GM19452 (cell line): ENCODE measurements at regions not wholly inside any gene's neighbourhood (a gene's known extent, or its start where the extent isn't known, plus 50 kb on each side); places are given as distances from the start of the nearest gene placed in this dataset.

Source experiments
- ATAC-seq: cut with Tn5 transposase; IDR thresholded peaks from one replicate; pipeline ENCODE4 v1.9.1; 2021; ENCODE audit not compliant: unreplicated experiment

DNA sequence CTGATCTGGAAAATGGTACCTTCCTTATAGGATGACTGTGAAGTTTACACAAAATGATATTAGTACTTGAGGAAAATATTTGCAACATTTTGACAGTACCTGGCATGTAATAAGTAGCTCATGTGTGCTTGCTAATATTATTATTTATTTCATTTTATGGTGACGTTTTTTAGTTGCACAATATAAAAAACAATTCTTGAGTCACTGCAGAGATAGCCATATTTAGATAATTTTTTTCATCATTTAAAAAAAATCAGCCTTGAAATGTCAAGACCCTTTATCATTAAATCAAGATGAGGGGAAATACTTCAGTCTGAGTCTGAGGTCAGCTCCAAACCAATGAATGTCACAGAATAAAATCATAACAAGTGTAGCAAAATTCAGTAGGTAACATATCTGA, 196.8 kb upstream of the RUNX1 start:
- ATAC-seq, result no peak

DNA sequence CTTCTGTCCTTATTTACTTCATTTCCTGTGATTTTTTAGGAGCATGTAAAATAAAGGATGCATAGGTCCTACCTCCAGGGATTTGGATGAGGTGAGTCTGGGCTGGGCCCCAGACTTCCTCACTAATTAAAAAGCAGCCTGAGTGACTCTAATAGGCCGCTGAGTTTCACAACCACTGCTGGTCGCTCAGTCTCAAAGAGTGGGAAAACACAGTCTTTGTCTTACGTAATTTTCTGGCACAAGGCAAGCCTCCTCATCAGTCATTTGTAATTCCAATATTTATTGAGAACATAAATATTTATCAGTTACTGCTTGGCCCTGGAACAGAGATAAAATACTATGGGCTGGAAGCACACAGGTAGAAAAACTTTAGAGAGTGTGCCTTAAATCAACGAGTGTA, 195.4 kb upstream of the RUNX1 start:
- no peak for ATAC-seq

DNA sequence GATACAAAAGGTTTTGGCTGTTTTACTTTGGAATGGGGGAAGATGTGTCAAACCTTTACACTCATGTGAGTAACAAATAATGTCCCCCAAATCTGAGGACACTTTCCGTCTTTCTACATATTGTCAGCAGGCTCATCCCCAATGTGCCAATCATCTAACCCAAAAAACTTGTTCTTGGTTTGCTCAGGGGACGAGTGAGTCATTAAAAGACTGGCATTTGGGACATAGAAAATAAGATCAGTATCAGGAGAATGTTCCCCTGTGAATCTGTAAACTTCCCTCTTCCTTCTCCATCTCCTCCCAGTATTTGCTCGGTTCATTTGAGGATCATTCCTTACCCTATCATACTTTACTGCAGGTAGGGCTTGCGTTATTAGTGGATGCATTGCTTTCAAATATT, 194.1 kb upstream of the RUNX1 start:
- ATAC-seq, result no peak

DNA sequence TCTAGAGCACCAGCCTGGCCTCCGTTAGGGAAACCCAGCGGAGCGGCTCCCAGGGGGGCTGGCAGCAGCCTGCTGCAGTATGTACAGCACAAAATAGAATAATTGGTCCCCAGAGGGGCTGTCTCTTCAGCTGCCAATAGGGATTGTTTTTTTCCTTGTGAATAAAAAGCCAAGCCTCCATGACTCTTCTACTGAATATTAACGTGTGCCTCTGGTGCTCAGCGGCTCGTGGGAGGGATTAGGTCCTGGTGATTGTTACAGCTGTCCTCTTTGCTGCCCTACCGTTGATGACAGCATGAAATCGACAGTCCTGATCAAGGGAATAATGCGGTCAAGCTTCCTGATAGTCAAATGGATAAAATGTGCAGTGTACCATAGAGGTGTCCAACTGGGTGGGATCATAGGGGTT, 190.7 kb upstream of the RUNX1 start:
- ATAC-seq, result no peak

DNA sequence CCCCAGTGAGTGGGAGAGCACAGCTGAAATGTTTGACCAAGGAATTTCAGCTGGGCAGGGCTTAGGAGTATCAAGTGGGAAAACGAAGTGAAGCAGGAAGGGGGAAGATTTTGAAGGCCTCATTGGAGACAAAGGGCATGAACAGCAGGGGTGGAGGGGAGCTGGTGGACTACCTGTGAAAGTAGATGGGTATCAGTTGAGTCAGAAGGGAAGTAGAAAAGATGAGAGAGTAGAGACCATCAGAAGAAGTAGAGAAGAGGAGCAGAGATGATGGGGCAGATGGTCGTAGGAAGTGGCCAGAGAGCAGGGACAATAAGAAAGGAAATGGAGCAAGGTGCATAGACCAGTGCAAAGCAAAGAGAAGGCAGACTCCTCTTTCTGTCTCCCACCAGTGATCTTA, 189.0 kb upstream of the RUNX1 start:
- ATAC-seq, result no peak

DNA sequence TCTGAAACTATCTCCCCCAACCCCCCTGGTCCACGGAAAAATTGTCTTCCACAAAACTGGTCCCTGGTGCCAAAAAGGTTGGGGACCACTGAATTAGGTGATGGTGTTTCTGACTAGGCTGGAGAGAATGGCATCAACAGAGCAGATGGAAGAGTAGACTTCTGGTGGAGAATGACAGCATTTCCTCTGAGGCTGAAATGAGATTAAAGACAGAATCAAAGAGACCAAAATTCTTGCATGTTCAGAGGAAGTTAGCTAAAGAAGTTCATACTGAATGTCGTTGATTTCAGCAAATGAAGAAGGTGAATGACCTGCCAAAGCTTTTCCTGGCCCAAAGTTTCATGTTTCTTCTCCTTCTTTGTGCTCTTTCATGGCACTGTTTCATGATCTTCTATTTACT, 188.2 kb upstream of the RUNX1 start:
- no peak for ATAC-seq

DNA sequence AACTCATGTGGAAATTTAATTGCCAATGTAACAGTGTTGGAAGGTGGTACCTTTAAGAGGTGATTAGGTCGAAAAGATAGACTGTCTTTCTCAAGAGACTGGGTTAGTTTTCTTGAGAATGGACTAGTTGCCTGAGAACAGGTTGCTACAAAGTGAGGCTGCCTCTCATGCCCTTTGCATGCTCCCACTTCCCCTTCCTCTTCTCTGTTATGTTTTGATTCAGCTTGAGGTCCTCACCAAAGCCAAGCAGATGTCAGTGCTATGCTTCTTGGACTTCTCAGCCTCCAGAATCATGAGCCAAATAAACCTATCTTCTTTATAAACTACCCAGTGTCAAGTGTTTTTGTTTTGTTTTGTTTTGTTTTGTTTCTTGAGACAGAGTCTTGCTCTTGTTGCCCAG, 187.0 kb upstream of the RUNX1 start:
- no peak for ATAC-seq

DNA sequence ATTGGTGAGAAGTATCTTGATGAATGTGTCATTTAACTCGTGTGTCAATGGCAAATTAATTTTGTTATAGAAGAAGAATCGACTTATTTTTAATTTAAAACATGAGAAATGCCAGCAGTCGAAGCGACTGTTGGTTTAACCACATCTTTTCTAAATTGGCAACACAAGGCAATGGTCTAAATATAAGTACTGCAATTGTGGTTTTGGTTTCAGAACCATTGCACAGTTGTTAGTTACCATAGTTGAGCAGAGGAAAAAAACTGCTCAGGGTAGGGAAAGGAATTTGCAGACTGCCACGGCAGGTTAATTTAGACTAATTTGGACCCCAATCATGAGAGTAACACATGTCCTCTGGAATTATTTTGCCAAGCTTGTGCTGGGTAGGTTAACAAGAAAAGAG, 185.6 kb upstream of the RUNX1 start:
- peak; percentile 60 for ATAC-seq

DNA sequence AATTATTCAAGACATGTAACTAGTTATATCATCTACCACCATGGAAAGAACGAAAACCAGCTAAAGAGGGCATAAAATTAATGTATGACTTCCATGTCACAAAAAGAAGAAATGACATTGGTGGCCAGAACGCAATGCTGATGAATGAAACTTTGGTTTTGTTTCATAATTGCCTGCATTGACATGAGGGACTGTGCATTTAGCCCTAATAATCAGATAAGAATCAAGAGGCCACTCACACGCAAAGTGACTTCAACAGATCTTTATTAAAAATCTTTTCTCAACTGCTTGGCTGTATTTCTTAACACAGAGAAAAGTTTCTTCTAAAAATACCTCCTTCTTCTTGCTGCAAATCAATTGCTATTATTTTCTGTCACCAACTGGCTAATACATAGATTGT, 184.7 kb upstream of the RUNX1 start:
- ATAC-seq, result no peak

DNA sequence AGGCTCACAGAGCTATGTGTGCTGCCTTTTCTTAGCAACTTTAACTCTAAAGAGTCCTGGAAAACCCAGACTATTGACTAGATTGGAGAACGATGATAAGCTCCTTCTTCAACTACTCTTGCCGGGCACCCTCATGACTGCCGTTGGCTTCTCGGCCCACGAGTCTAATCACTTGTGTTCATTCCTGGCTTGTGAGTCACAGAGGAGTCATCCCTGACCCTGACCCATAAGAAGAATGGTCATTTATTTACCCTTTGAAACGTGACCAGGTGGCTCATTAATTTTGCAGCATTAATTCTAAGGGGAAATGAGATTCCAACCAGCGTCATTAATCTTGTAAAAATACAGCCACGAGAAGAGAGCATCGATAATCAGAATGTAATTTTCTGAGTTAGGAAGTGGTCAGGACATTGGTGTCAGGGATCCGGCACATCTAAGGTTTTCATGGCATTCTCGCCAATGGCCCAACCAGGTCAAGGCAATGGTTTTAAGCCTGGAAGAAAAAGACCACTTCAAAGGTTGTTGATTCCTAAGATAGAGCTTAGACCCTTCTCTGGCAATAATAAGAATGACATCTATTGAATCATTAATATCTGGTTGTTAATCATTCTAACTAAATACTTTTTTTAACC, 183.6 kb upstream of the RUNX1 start:
- ATAC-seq, result no peak

DNA sequence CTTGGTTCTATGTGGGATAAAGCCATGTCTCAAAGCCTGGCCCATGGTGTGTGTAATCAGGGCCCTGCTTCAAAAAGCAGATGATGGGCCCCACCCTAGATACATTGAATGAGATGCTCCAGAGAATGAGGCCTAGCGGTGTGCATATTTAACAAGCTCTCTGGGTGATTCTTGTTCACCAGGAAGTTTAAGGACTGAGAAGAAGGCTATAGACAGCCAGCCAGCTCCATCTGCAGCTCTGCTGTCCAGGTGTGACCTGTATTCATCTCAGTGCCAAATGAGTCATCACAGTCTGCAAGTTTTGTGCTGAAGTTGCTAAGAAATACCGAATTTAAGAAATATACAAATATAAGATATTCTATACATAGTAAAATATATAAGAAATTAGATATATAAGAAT, 182.0 kb upstream of the RUNX1 start:
- ATAC-seq, result no peak

DNA sequence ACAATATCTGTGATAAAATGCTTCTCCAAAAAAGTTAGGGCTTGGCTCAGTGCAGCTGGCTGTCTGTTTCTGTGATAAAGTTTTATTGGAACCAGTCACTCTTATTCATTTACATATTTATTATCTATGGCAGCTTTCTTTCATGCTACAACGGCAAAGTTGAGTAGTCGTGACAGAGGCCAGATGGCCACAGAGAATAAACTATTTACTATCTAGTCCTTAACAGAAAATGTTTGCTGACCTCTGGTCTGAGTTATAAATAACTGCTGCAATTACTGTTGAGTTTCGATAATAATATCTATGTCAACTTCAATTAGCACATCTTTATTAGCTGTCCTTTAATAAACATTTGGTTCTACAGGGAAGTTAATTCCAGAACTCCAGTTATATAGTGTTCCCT, 180.2 kb upstream of the RUNX1 start:
- ATAC-seq, result no peak

DNA sequence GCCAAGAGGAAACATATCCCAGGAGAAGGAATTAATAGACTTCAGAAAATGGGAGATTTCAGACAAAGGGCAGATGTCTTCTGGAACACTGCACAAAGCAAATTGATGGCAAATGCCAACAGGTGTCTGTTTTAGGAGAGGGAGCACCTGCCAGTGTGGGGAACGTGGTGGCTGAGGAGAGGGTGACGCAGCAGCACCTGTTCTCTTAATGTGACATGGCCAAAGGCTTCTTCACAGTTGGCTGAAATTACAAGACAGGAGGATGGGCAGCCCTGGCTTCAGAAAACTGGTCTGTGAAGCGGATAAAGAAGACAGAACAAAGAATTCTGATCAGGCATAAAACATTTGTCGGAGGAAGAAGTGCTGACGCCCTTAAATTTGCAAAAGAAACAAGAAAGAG, 178.7 kb upstream of the RUNX1 start:
- peak; percentile 42 for ATAC-seq

DNA sequence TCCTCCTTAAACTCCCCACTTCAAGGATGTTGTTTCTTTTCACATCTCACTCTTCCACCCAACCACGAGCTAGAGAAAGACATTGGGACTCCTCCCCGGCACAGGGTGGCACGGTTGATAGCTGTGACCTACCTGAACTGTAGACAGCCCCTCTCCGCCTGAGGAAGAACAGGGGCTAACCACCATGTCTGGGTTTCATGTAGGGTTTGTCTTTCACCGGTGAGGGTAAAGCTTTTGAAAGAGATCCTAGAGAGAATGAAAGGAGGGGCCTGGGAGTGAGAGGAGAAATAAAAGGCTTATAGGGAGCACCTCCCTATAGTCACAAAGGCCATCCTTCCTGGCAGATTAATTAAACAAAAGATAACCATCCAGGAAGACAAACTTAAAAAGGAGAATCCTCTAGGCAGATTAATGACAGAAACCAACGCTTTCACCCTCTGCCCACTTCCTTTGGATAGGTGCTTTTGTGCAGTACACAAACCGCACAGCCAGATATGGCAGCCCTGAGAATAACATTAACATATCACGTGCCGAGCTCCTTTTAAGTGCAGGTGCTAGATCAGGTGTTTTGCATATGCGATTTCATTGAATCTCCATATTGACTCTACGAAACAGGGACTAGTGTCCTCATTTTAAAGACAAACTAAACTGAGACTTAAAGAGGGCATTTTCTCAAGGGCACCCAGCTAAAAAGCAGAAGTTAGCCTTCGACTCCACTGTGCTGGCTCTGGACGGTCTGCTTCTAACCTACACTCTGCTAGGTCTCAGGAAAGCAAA, 178.1 kb upstream of the RUNX1 start:
- ATAC-seq, result peak; percentile 76

DNA sequence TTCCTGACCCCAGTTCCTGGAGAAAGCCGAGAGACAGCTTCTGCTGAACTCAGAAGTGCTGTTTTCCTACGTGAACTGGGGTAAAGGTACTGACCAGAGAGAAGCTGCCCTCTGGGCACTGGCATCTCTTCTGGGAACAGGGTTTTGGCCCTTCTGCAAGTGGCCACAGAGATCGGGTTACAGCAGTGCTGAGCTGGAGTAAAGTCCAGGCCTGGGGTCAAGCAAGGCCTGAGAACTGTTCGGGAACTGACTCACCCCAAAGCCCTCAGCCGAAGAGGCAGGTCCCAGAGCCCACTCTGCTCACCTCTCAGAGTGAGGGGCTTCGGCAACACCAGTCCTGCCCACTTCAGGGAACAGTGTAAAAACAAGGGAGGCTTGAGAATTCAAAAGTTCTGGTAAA, 177.2 kb upstream of the RUNX1 start:
- ATAC-seq, result no peak

DNA sequence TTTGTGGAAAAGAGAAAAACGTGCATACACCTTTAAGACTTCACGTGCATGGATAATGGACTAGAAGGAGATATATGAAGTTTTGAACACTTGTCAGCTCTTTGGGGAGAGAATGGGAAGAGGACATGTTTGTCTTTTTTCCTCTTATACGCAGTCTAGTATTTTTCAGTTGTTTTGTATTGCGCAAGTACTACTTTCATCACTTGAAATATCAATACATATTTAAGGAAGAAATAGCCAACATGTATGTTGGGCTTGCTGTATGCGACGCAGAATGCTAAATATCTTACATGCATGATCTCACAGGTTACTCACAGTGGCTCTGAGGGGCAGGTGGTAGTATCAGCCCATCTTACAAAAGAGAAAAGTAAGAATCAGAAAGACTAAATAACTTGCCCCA, 176.5 kb upstream of the RUNX1 start:
- no peak for ATAC-seq

DNA sequence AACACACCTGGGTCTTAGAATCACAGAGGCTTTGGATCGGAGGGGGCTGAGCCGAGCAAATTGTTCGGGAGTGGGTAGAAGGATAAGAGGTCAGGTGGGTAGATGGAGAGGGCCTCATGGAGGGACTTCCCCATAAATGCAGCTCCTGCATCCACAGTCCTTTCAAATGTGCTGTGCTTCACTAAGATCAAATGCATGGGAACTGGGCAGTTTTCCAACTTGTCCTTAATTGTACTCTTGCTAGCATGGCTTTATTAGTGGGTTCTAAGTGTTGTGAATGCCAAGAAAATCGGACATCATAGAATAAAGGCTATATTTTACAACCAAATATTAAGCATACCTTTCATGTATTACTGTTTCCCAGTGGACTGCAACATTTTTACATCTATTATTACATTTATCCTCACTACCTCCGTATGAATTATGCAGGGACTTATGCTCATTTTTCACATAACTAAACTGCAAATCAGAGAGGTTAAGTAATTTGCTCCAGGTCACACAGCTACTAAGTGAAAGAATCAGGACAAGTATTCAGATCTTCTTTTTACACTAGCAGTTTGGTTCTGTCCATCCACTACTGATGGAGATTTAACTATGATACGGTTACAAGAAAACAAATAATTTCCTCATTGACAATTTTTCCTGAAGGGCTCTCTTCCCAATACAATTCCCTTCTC, 174.5 kb upstream of the RUNX1 start:
- ATAC-seq, result no peak

DNA sequence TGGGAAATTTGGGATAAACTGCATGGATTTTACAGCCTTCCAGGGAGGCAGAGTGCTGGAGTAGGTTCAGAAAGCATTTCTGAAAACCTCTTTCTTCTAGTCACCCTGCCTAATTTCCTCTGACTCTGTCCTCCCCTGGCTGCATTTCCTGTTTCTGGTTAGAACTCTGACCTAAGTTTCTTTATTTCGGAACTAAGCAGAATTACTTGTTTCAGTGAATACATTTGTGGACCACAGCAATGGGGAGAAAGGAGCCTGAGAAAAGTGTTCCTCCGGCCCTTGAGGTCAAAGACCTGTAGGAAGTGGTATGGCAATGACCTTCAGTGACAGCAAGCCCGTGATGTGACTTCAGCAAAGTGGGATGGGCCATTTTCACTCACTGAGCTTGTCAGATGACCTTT, 173.4 kb upstream of the RUNX1 start:
- ATAC-seq, result peak; percentile 45

DNA sequence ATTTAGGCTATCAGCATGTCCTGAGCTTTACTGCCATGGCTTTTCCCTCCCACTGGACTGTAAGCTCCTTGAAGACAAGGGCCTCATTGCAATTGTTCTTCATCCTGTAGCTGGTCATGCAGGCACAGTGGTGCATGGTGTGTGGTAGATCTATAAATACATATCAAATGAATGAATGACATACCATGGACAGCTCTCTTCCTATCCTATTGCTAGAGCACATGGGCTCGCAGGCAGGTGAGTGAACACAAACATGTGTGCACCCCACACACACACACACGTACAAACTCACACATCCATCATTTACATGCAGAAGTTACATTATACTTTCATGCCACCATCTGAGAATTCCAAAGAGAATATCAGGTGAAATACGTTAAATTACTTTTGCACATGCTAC, 172.9 kb upstream of the RUNX1 start:
- ATAC-seq, result no peak

DNA sequence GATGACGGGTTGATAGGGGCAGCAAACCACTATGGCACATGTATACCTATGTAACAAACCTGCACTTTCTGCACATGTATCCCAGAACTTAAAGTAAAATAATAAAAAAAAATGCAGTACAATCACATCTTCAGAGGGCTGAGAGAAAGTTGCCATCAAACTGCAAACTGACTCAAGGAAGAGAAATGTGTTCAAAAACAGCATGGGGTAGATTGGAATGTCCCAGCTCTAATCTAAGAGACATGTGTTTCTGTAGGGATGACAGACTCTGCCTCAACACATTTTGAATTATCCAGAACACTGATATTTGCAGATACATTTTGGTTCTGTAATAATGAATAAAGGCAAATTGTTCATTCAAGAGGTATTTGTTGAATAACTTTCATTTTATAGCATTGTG, 171.2 kb upstream of the RUNX1 start:
- ATAC-seq, result no peak

DNA sequence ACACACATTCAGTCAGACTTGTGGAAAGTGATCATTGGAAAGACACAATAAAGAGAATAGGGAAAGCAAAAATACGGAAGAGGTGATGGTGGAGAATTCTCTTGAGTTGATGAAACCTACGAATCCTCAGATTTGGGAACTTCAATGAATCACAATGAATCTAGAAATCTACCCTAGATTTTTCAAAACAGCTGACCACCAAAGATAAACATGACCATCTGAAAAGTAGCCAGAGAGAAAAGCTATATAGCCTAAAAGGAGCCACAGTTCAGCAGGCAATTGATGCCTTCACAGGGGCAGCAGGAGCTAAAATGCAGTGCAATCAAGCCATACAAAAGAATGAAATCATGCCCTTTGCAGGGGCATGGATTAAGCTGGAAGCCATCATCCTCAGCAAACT, 170.6 kb upstream of the RUNX1 start:
- no peak for ATAC-seq

DNA sequence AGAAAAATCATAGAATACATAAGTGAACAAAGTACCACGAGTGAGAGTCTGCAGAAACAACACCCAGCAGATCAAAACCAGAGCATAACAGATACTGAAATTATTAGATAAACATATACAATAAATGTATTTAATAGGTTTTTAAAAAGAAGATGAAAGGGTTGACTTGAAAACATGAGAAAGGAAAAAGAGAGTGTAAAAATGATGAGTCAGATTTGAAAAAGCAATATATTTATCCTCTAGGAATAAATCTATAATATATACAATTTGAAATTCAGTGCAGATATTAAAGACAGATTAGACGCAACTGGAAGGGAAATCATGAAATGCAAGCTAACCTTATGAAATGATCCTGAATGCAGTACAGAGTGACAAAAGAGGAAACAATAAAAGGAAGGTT, 170.2 kb upstream of the RUNX1 start:
- ATAC-seq, result no peak
